GM12892 (cell line): ENCODE measurements at regions not wholly inside any gene's neighbourhood (a gene's known extent, or its start where the extent isn't known, plus 50 kb on each side); places are given as distances from the start of the nearest gene placed in this dataset.

Source experiments
- POLR2A ChIP-seq: IDR thresholded peaks from 2 replicates; pipeline ENCODE4 v1.6.1; 2011; ENCODE audit warnings: low read depth, low read length, control low read depth
- POLR2AphosphoS5 ChIP-seq: IDR thresholded peaks from 2 replicates; pipeline ENCODE4 v1.6.1; 2011; ENCODE audit warnings: low read depth, low read length, control low read depth
- TAF1 ChIP-seq: IDR thresholded peaks from 2 replicates; pipeline ENCODE4 v1.6.1; 2011; ENCODE audit warnings: low read depth, mild to moderate bottlenecking, control low read depth, low read length, borderline replicate concordance

DNA sequence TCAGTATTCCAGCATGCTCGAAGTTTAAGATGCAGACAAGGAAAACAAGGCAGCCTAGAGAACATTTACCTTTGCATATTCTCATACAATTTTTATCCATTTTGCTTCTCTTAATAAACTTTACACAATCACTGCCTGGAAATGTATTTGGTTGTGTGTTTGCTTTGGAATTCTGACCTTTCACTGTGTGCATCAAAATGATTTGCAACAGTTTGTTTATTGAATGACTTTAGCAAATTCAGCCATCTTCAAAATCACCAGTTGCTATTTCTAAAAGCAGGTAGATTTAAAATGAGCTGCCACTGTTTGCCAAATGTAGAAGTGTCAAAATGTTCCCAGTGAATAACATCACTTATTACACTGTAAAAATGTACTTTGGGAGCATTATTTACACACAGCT is 669.9 kb downstream of the SLC16A7 start:
- no peak for TF ChIP-seq TAF1
- no peak for TF ChIP-seq POLR2AphosphoS5
- no peak for TF ChIP-seq POLR2A
